HUES48 (cell line): ENCODE measurements at regions not wholly inside any gene's neighbourhood (a gene's known extent, or its start where the extent isn't known, plus 50 kb on each side); places are given as distances from the start of the nearest gene placed in this dataset.

ENCODE experiments used
- H3K27ac ChIP-seq: one replicate; pipeline ENCODE4 v1.7.0; 2013; ENCODE audit warnings: low read depth, low read length, inconsistent platforms
- H3K27me3 ChIP-seq: 2 replicates; pipeline ENCODE4 v1.6.1; 2013; ENCODE audit warnings: mild to moderate bottlenecking, low read length; ENCODE audit not compliant: control insufficient read depth, insufficient read depth
- H3K36me3 ChIP-seq: 2 replicates; pipeline ENCODE4 v1.6.1; 2013; ENCODE audit warnings: low read length; ENCODE audit not compliant: control insufficient read depth, insufficient read depth
- H3K4me1 ChIP-seq: 2 replicates; pipeline ENCODE4 v1.6.1; 2013; ENCODE audit warnings: mild to moderate bottlenecking, low read length; ENCODE audit not compliant: control insufficient read depth, insufficient read depth
- H3K4me3 ChIP-seq: 2 replicates; pipeline ENCODE4 v1.5.1; 2013; ENCODE audit warnings: mild to moderate bottlenecking, low read depth, low read length
- H3K9ac ChIP-seq: 2 replicates; pipeline ENCODE4 v1.6.1; 2013; ENCODE audit warnings: mild to moderate bottlenecking, low read depth, low read length, moderate library complexity
- H3K9me3 ChIP-seq: 2 replicates; pipeline ENCODE4 v1.6.1; 2013; ENCODE audit warnings: low read length; ENCODE audit not compliant: control insufficient read depth, insufficient read depth

GRCh38 chr2:208545403-208546042 lies 138.9 kb downstream of the PTH2R start:
- Histone ChIP-seq H3K4me3 (no peak overlapping the region), H3K9ac (no peak overlapping the region), H3K4me1 (no peaks in the 10 kb centered on the region), H3K9me3 (no peaks in the 10 kb centered on the region), H3K27ac (no peak overlapping the region), H3K36me3 (no peaks in the 10 kb centered on the region), H3K27me3 (no peaks in the 10 kb centered on the region)

- Histone ChIP-seq H3K9me3 (no peaks in the 10 kb centered on the region), H3K4me3 (no peak overlapping the region), H3K27me3 (no peaks in the 10 kb centered on the region), H3K27ac (no peak overlapping the region), H3K9ac (no peak overlapping the region), H3K4me1 (no peaks in the 10 kb centered on the region), H3K36me3 (no peaks in the 10 kb centered on the region)
Observed at GRCh38 chr2:208546107-208546506, 139.5 kb downstream of the PTH2R start.

GRCh38 chr2:208546860-208547650 lies 140.5 kb downstream of the PTH2R start:
- Histone ChIP-seq H3K4me1 (no peaks in the 10 kb centered on the region), H3K4me3 (no peak overlapping the region), H3K9me3 (no peaks in the 10 kb centered on the region), H3K27me3 (no peaks in the 10 kb centered on the region), H3K36me3 (no peaks in the 10 kb centered on the region), H3K27ac (no peak overlapping the region), H3K9ac (no peak overlapping the region)

- Histone ChIP-seq H3K4me1 (no peaks in the 10 kb centered on the region), H3K27ac (no peak overlapping the region), H3K36me3 (no peaks in the 10 kb centered on the region), H3K9me3 (no peaks in the 10 kb centered on the region), H3K27me3 (no peaks in the 10 kb centered on the region), H3K4me3 (no peak overlapping the region), H3K9ac (no peak overlapping the region)
Observed at GRCh38 chr2:208548700-208549099, 142.1 kb downstream of the PTH2R start.

GRCh38 chr2:208549546-208550158 lies 143.1 kb downstream of the PTH2R start:
- H3K27ac ChIP-seq, result no peak overlapping the region
- H3K9ac ChIP-seq, result no peak overlapping the region
- H3K36me3 ChIP-seq, result no peaks in the 10 kb centered on the region
- H3K9me3 ChIP-seq, result no peaks in the 10 kb centered on the region
- no peak overlapping the region for H3K4me3 ChIP-seq
- H3K4me1 ChIP-seq, result no peaks in the 10 kb centered on the region
- H3K27me3 ChIP-seq, result no peaks in the 10 kb centered on the region

- Histone ChIP-seq H3K4me1 (no peaks in the 10 kb centered on the region), H3K4me3 (no peak overlapping the region), H3K27ac (no peak overlapping the region), H3K36me3 (no peaks in the 10 kb centered on the region), H3K27me3 (no peaks in the 10 kb centered on the region), H3K9ac (no peak overlapping the region), H3K9me3 (no peaks in the 10 kb centered on the region)
Observed at GRCh38 chr2:208552943-208553342, 146.4 kb downstream of the PTH2R start.

GRCh38 chr2:208556983-208557484 lies 150.4 kb downstream of the PTH2R start:
- no peaks in the 10 kb centered on the region for H3K36me3 ChIP-seq
- H3K4me3 ChIP-seq, result no peak overlapping the region
- H3K4me1 ChIP-seq, result no peaks in the 10 kb centered on the region
- H3K27ac ChIP-seq, result no peak overlapping the region
- no peaks in the 10 kb centered on the region for H3K9me3 ChIP-seq
- H3K9ac ChIP-seq, result no peak overlapping the region
- no peaks in the 10 kb centered on the region for H3K27me3 ChIP-seq

- Histone ChIP-seq H3K27ac (no peak overlapping the region), H3K9me3 (no peaks in the 10 kb centered on the region), H3K9ac (no peak overlapping the region), H3K36me3 (no peaks in the 10 kb centered on the region), H3K4me1 (0 out of 2 replicates have a peak, but pooled peaks cover under 1% of the 10 kb centered on the region), H3K27me3 (no peaks in the 10 kb centered on the region), H3K4me3 (no peak overlapping the region)
Observed at GRCh38 chr2:208565690-208566416, 159.3 kb downstream of the PTH2R start.

- Histone ChIP-seq H3K4me3 (no peak overlapping the region), H3K4me1 (0 out of 2 replicates have a peak, but pooled peaks cover 5% of the 10 kb centered on the region), H3K9me3 (no peaks in the 10 kb centered on the region), H3K27ac (no peak overlapping the region), H3K9ac (no peak overlapping the region), H3K36me3 (no peaks in the 10 kb centered on the region), H3K27me3 (no peaks in the 10 kb centered on the region)
Observed at GRCh38 chr2:208568203-208568602, 161.6 kb downstream of the PTH2R start.

GRCh38 chr2:208570066-208570465 lies 163.5 kb downstream of the PTH2R start:
- no peak overlapping the region for H3K4me3 ChIP-seq
- no peak overlapping the region for H3K9ac ChIP-seq
- no peaks in the 10 kb centered on the region for H3K9me3 ChIP-seq
- 0 out of 2 replicates have a peak, but pooled peaks cover 5% of the 10 kb centered on the region for H3K4me1 ChIP-seq
- no peak overlapping the region for H3K27ac ChIP-seq
- no peaks in the 10 kb centered on the region for H3K27me3 ChIP-seq
- H3K36me3 ChIP-seq, result no peaks in the 10 kb centered on the region
